CD4-positive, alpha-beta memory T cell (primary cell): ENCODE measurements at regions not wholly inside any gene's neighbourhood (a gene's known extent, or its start where the extent isn't known, plus 50 kb on each side); places are given as distances from the start of the nearest gene placed in this dataset.
"Not testable (repeated sequence)": the region's sequence is repeated elsewhere in the genome, so short reads cannot be mapped to it uniquely, and the experiment has no call there.

Experiments used
- CTCF ChIA-PET: fragments of 350-600 bp; sonication (Branson Sonifier 250); formaldehyde crosslinking; loops from one replicate; lab custom pipeline; 2021; ENCODE audit warnings: inconsistent platforms; ENCODE audit not compliant: partially characterized antibody; lab: Charles Lee
- POLR2A ChIA-PET: fragments of 350-600 bp; sonication (Branson Sonifier 250); formaldehyde crosslinking; loops from one replicate; lab custom pipeline; 2021; ENCODE audit not compliant: partially characterized antibody; lab: Charles Lee
- DNase-seq, 5 donors: peaks; one replicate each; pipeline versions ENCODE4 v3.0.0 to v3.0.0-alpha.2; 2020 to 2022; ENCODE audit warnings: mixed read lengths in 1 of 5
- H3K27ac ChIP-seq: one replicate; pipeline ENCODE4 v1.7.0; 2013; ENCODE audit warnings: low read depth, low read length
- H3K27me3 ChIP-seq: 2 replicates; pipeline ENCODE4 v1.7.0; 2013; ENCODE audit warnings: mild to moderate bottlenecking, low read length, moderate library complexity; ENCODE audit not compliant: insufficient read depth
- H3K36me3 ChIP-seq: 2 replicates; pipeline ENCODE4 v1.7.0; 2013; ENCODE audit warnings: mild to moderate bottlenecking, low read length, moderate library complexity; ENCODE audit not compliant: insufficient read depth
- H3K4me1 ChIP-seq: 2 replicates; pipeline ENCODE4 v1.7.0; 2013; ENCODE audit warnings: mild to moderate bottlenecking, low read length, moderate library complexity; ENCODE audit not compliant: insufficient read depth
- H3K4me3 ChIP-seq, 2 donors: one replicate each; pipeline ENCODE4 v1.7.0; 2013; ENCODE audit warnings: low read length in 2 of 2, mild to moderate bottlenecking in 1 of 2
- H3K9me3 ChIP-seq, 2 donors: one replicate each; pipeline ENCODE4 v1.7.0; 2013; ENCODE audit warnings: low read length in 2 of 2, control low read depth in 1 of 2; ENCODE audit not compliant: control insufficient read depth in 1 of 2
- H3K27ac Mint-ChIP-seq, 7 donors: one replicate each; pipeline ENCODE4 v1.8.0; 2020 to 2021; ENCODE audit warnings: mixed read lengths in 7 of 7, mild to moderate bottlenecking in 6 of 7, inconsistent platforms in 3 of 7, moderate library complexity in 3 of 7
- H3K27me3 Mint-ChIP-seq, 2 donors: one replicate each; pipeline ENCODE4 v1.8.0; 2020 to 2021; ENCODE audit warnings: mixed read lengths in 2 of 2
- H3K36me3 Mint-ChIP-seq, 2 donors: one replicate each; pipeline ENCODE4 v1.8.0; 2020 to 2021; ENCODE audit warnings: mixed read lengths in 2 of 2, inconsistent platforms in 1 of 2, mild to moderate bottlenecking in 1 of 2
- H3K4me1 Mint-ChIP-seq, 4 donors: one replicate each; pipeline ENCODE4 v1.8.0; 2020 to 2021; ENCODE audit warnings: mixed read lengths in 4 of 4, mild to moderate bottlenecking in 1 of 4
- H3K4me3 Mint-ChIP-seq, 8 donors: one replicate each; pipeline ENCODE4 v1.8.0; 2020 to 2021; ENCODE audit warnings: mixed read lengths in 8 of 8, mild to moderate bottlenecking in 7 of 8, moderate library complexity in 6 of 8, inconsistent platforms in 3 of 8
- H3K9me3 Mint-ChIP-seq, 8 donors: one replicate each; pipeline ENCODE4 v1.8.0; 2020 to 2021; ENCODE audit warnings: mixed read lengths in 8 of 8, mild to moderate bottlenecking in 5 of 8, inconsistent platforms in 3 of 8, moderate library complexity in 1 of 8
- intact Hi-C: fragments of 100-400 bp; cut with micrococcal nuclease; formaldehyde crosslinking; loops from one replicate; pipeline ENCODE4 v1.15.1; 2023

DNA sequence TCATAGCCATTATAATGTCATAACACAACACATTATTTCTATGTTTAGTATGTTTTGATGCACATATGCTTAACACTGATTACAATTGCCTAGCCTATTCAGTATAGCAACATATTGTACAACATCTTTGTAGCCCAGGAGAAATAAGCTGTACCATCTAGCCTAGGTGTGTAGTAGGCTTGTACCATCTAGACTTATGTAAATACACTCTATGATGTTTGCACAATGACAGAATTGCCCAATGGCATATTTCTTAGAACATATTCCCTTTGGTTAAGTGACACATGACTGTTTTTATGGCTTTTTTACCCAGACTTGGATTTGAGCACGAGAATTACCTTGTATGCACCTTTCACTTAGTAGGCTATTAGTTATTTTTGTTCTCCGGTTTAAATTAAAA is 64.5 kb upstream of the HIVEP1 start:
- Histone ChIP-seq H3K27me3 (no peaks in the 10 kb centered on the region), H3K27ac (no peak overlapping the region), H3K36me3 (no peaks in the 10 kb centered on the region), H3K9me3 (no peaks in the 10 kb centered on the region), H3K4me3 (no peak overlapping the region), H3K4me1 (no peaks in the 10 kb centered on the region)
- no peak overlapping the region for H3K4me3 Mint-ChIP-seq
- peaks cover 0 to 2% (median 0%) of the 10 kb centered on the region in 8 donors for H3K9me3 Mint-ChIP-seq
- ChIA-PET CTCF (no interaction called here), POLR2A (no interaction called here)
- H3K4me1 Mint-ChIP-seq: no peaks in the 10 kb centered on the region
- no peaks in the 10 kb centered on the region for H3K36me3 Mint-ChIP-seq
- peaks cover 0 to 1% of the 10 kb centered on the region in 2 donors for H3K27me3 Mint-ChIP-seq
- intact Hi-C loops: no loop called here
- H3K27ac Mint-ChIP-seq: no peak overlapping the region
- no peak for DNase-seq

DNA sequence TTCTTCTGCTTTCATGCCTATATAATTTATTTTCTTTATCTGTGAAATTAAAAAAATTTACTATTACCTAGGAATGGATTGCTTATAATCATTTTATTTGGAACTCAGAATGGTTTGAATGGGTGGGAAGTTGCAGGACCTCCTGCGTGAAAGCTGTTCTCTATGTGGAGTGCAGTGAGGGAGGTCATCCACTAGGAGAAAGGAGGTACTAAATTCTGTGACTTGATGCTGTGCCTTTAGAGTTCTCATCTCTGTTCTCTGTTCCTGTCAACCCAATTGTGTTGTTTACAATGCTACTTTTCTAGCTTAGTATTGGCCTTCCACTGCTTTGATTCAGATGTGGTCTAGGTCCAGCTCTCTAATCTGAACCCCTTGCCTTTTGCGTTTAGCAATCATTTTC is 65.0 kb upstream of the HIVEP1 start:
- intact Hi-C loops: no loop called here
- peak in 1 of 5 donors; percentile 13 for DNase-seq

DNA sequence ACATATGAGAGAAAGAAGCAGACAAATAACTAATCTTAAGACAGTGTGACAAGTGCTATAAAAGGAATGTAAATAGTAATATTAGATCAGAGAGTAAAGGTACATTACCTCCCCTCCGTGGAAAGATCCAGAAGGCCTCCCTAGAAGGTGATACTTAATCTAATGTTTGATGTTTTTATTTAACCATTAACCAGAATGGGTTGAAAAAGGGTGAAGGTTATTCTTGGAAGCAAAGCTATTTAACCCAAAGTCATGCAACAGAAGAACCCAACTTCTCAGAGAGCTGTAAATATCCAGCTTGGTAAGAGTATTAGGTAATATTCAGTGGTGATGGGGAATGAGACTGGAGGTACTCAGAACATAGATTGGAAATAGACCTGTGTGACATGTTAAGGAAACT is 68.0 kb upstream of the HIVEP1 start:
- Histone ChIP-seq H3K27ac (no peak overlapping the region), H3K4me3 (no peak overlapping the region), H3K9me3 (no peaks in the 10 kb centered on the region), H3K4me1 (no peaks in the 10 kb centered on the region), H3K27me3 (no peaks in the 10 kb centered on the region), H3K36me3 (no peaks in the 10 kb centered on the region)
- Mint-ChIP-seq H3K36me3 (no peaks in the 10 kb centered on the region), H3K27me3 (no peaks in the 10 kb centered on the region), H3K27ac (peak overlapping the region in 1 of 7 donors; percentile 59), H3K4me3 (no peak overlapping the region), H3K4me1 (no peaks in the 10 kb centered on the region), H3K9me3 (no peaks in the 10 kb centered on the region)
- CTCF ChIA-PET: no interaction called here
- DNase-seq: no peak
- intact Hi-C loops: no loop called here
- POLR2A ChIA-PET: no interaction called here

More for the DNA sequence above, 65.0 kb upstream of the HIVEP1 start:
- no peaks in the 10 kb centered on the region for H3K27me3 ChIP-seq
- H3K4me3 ChIP-seq: no peak overlapping the region
- Mint-ChIP-seq H3K9me3 (peaks cover 0 to 2% (median 0%) of the 10 kb centered on the region in 8 donors), H3K36me3 (no peaks in the 10 kb centered on the region), H3K27ac (no peak overlapping the region), H3K4me3 (no peak overlapping the region), H3K27me3 (no peaks in the 10 kb centered on the region), H3K4me1 (no peaks in the 10 kb centered on the region)
- ChIA-PET CTCF (no interaction called here), POLR2A (no interaction called here)
- H3K4me1 ChIP-seq: no peaks in the 10 kb centered on the region
- H3K36me3 ChIP-seq: no peaks in the 10 kb centered on the region
- H3K9me3 ChIP-seq: no peaks in the 10 kb centered on the region
- H3K27ac ChIP-seq: no peak overlapping the region

DNA sequence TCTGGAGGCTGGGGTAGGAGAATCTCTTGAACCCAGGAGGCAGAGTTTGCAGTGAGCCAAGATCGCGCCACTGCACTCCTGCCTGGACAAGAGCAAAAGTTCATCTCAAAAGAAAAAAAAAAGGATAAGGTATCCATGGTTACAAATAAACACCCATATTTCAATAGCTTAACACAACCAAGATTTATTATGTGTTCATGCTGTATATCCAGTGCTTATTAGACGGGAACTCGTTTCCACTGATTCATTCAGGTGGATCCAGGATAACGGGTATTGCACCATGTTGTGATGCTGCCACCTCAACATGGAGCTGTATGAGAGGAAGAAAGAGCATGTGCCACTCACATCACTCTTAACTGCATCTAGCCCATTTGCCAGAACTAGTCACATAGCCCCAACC is 69.1 kb upstream of the HIVEP1 start:
- Histone ChIP-seq H3K36me3 (no peaks in the 10 kb centered on the region), H3K4me1 (no peaks in the 10 kb centered on the region)

DNA sequence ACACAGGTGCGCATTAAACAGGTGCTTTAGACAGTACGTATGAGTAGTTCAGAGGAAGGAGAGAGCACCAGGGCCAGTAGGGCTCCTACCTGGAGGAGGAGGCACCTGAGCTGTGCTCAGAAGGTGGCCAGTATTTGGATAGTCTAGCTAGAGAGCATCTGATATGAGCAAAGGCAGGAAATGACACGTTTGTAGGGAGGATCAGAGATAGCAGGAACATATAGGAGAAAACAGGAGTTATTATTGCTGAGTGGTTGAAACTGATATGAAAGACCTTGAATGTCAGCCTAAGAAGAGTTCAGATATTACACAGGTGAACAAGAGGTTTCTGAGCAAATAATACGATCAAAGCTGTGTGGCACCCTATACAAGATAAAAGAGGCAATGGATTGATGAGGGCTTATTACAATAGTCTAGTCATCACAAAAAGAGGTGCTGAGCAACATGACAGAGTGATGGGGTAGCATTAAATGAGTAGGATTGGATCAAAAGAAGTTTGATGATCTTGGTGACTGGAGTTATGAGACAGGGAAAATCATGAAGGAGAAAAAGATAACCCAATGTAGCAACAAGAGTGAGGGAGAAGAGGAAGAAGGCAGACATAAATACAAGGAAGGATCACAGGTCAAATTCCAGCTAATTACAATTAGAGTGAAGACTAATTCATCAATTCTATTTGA is 69.8 kb upstream of the HIVEP1 start:
- Histone ChIP-seq H3K27me3 (no peaks in the 10 kb centered on the region), H3K4me1 (no peaks in the 10 kb centered on the region), H3K4me3 (no peak overlapping the region), H3K36me3 (no peaks in the 10 kb centered on the region), H3K9me3 (no peaks in the 10 kb centered on the region), H3K27ac (no peak overlapping the region)
- DNase-seq: no peak
- Mint-ChIP-seq H3K36me3 (no peaks in the 10 kb centered on the region), H3K27me3 (no peaks in the 10 kb centered on the region), H3K4me3 (no peak overlapping the region), H3K4me1 (no peaks in the 10 kb centered on the region), H3K27ac (peak overlapping the region in 1 of 7 donors; percentile 2), H3K9me3 (no peaks in the 10 kb centered on the region)
- POLR2A ChIA-PET: no interaction called here
- CTCF ChIA-PET: no interaction called here
- intact Hi-C loops: no loop called here

More for the DNA sequence above, 69.1 kb upstream of the HIVEP1 start:
- intact Hi-C loops: no loop called here
- Mint-ChIP-seq H3K27me3 (no peaks in the 10 kb centered on the region), H3K36me3 (no peaks in the 10 kb centered on the region), H3K4me3 (no peak overlapping the region), H3K4me1 (no peaks in the 10 kb centered on the region), H3K9me3 (no peaks in the 10 kb centered on the region), H3K27ac (no peak overlapping the region)
- CTCF ChIA-PET: no interaction called here
- Histone ChIP-seq H3K4me3 (no peak overlapping the region), H3K27me3 (no peaks in the 10 kb centered on the region), H3K9me3 (no peaks in the 10 kb centered on the region), H3K27ac (no peak overlapping the region)
- DNase-seq: no peak
- POLR2A ChIA-PET: no interaction called here

DNA sequence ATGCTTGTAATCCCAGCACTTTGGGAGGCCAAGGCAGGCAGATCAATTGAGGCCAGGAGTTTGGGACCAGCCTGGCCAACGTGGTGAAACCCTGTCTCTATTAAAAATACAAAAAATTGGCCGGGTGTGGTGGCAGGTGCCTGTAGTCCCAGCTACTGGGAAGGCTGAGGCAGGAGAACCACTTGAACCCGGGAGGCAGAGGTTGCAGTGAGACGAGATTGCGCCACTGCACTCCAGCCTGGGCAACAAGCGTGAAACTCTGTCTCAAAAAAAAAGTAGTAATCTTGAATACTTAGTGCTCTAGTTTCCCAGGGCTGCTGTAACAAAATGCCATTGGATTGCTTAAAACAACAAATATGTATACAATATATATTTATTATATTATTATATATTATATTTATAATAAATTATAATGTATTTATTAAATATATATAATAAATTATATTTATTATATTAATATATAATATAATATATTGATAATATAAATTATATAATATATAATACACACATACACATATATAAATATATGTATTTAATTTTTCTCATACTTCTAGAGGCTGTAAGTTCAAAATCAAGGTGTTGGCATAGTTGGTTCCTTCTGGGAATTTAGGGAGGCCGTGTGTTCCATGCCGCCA is 71.5 kb upstream of the HIVEP1 start:
- POLR2A ChIA-PET, H3K9me3 ChIP-seq, H3K4me1 ChIP-seq, H3K4me1 Mint-ChIP-seq, H3K9me3 Mint-ChIP-seq, H3K36me3 ChIP-seq, H3K27ac Mint-ChIP-seq, H3K27me3 Mint-ChIP-seq, H3K27ac ChIP-seq, H3K4me3 Mint-ChIP-seq, H3K27me3 ChIP-seq, H3K36me3 Mint-ChIP-seq, DNase-seq, H3K4me3 ChIP-seq, CTCF ChIA-PET, intact Hi-C loops: not testable (repeated sequence)

DNA sequence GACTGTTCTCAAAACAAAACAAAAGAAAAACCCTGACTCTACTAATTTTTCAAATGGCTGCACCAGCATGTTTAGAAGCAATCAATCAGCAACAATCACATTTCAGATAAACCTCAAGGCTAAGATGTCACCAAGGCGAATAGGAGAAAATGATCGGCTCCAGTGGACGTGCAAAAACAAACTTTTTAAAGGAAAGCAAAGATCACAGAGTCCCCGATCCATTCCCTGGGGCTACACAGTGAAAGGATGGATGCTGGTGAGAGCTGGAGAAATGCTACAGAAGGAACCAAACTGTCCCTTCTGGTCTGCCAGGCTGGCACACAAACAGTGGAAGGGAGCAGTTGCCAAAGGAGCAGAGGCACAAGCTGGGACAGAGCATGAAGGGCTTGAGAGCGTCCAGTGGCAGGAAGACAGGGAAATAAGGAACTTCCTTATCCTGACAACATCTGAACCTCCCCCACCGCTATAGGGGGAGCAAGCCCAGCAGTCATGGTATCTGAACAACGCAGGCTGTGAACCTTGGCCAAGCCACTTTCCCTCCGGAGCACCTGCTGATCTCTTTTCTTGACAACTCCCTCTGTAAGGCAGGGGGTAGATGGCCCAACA is 73.7 kb upstream of the HIVEP1 start:
- Histone ChIP-seq H3K36me3 (no peaks in the 10 kb centered on the region), H3K4me1 (no peaks in the 10 kb centered on the region), H3K27ac (no peak overlapping the region), H3K9me3 (no peaks in the 10 kb centered on the region), H3K4me3 (no peak overlapping the region), H3K27me3 (no peaks in the 10 kb centered on the region)
- DNase-seq: no peak
- intact Hi-C loops: no loop called here
- H3K27ac Mint-ChIP-seq: peak overlapping the region in 1 of 7 donors; percentile 7
- no peaks in the 10 kb centered on the region for H3K4me1 Mint-ChIP-seq
- no peaks in the 10 kb centered on the region for H3K27me3 Mint-ChIP-seq
- CTCF ChIA-PET: no interaction called here
- no peaks in the 10 kb centered on the region for H3K36me3 Mint-ChIP-seq
- POLR2A ChIA-PET: no interaction called here
- H3K9me3 Mint-ChIP-seq: peaks cover 0 to 1% (median 0%) of the 10 kb centered on the region in 8 donors
- no peak overlapping the region for H3K4me3 Mint-ChIP-seq
